ENCODE measurements at regions not wholly inside any gene's neighbourhood (a gene's known extent, or its start where the extent isn't known, plus 50 kb on each side); places are given as distances from the start of the nearest gene placed in this dataset.

DNA sequence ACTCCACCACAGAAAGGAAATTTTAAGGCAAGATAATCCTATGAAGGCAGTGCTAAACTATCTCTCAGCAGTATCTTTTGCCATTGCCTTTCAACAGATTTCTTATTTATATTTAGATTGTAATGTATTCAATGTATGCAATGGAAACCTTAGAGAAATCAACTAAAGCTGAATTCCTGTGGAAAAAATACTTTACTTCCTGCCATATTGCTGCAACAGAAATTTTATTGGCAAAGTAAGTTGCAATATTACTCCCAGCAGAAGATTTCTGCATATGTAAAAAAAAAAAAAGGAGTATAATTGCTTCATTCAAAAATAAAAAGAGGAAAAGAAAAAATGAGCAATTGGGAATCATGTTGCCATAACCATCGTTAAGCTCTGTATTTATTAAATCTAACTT is 454.6 kb upstream of the CD180 start:
- WGBS (ENCODE audit: insufficient coverage, insufficient replicate concordance, low lambda C conversion rate, missing lambda C conversion rate): 39% methylated on average over 1 of the region's 1 CpG
- Histone ChIP-seq H4K20me1 (ENCODE audit: control insufficient read depth, insufficient read depth) (no peaks in the 10 kb centered on the region), H3K4me2 (ENCODE audit: control insufficient read depth, insufficient read depth) (no peak overlapping the region), H3K9ac (ENCODE audit: control insufficient read depth, insufficient read depth, low read length) (no peak overlapping the region), H2AFZ (ENCODE audit: control insufficient read depth, low read depth, low read length) (no peak overlapping the region), H3K9me3 (replicated peaks; ENCODE audit: control insufficient read depth, insufficient read depth, low read length) (no peaks in the 10 kb centered on the region), H3K27me3 (replicated peaks in 1 of 2; ENCODE audit: control insufficient read depth in 2 of 2, insufficient read depth in 2 of 2, low read length in 1 of 2) (no peaks in the 10 kb centered on the region), H3K79me2 (ENCODE audit: control insufficient read depth, insufficient read depth, low read length) (no peaks in the 10 kb centered on the region), H3K27ac (ENCODE audit: control insufficient read depth, insufficient read depth) (no peak overlapping the region), H3K4me1 (ENCODE audit: control insufficient read depth, insufficient read depth, low read length) (no peaks in the 10 kb centered on the region), H3K4me3 (no peak overlapping the region), H3K36me3 (ENCODE audit: control insufficient read depth in 2 of 2, insufficient read depth in 2 of 2, low read length in 1 of 2) (no peaks in the 10 kb centered on the region)
- ChIA-PET POLR2A (no interaction called here), CTCF (interaction anchor here (0.7 kb wide), 1 partner anchor 364 kb away, joined by 3 read pairs; no protein-coding TSS in a partner anchor), SMC1A (ENCODE audit: uncharacterized antibody, unreplicated experiment) (no interaction called here), RAD21 (ENCODE audit: unreplicated experiment) (no interaction called here)
- DNase-seq (ENCODE audit: low read depth, low spot score) (no peak), ATAC-seq (no peak), FAIRE-seq (no peak)
- intact Hi-C loops (cut with micrococcal nuclease; ENCODE audit: unreplicated experiment) (no loop called here), in situ Hi-C loops (cut with MboI) (no loop called here)
- BruUV-seq (replicated peaks): no TSS peak
- TF ChIP-seq, protein P1, sequence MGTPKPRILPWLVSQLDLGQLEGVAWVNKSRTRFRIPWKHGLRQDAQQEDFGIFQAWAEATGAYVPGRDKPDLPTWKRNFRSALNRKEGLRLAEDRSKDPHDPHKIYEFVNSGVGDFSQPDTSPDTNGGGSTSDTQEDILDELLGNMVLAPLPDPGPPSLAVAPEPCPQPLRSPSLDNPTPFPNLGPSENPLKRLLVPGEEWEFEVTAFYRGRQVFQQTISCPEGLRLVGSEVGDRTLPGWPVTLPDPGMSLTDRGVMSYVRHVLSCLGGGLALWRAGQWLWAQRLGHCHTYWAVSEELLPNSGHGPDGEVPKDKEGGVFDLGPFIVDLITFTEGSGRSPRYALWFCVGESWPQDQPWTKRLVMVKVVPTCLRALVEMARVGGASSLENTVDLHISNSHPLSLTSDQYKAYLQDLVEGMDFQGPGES (IDR thresholded peaks at IDR 0.05): no peak
- TF ChIP-seq SMC3 (IDR thresholded peaks at IDR 0.05; ENCODE audit: borderline replicate concordance, low read length) (no peak), KLF5 (IDR thresholded peaks at IDR 0.05; ENCODE audit: partially characterized antibody) (no peak), NFYA (IDR thresholded peaks at IDR 0.05; ENCODE audit: borderline replicate concordance, low read depth, low read length) (no peak), RBBP5 (conservative IDR thresholded peaks at IDR 0.05) (no peak), RELA (IDR thresholded peaks at IDR 0.05; ENCODE audit: borderline replicate concordance, partially characterized antibody) (no peak), POLR2AphosphoS5 (IDR thresholded peaks at IDR 0.05; ENCODE audit: low read length) (no peak), BCL11A (IDR thresholded peaks at IDR 0.05; ENCODE audit: low read depth, low read length) (no peak), SMAD1 (IDR thresholded peaks at IDR 0.05; ENCODE audit: low read depth, partially characterized antibody) (no peak), ESRRA (IDR thresholded peaks at IDR 0.05; ENCODE audit: low read length) (no peak)
- TF ChIP-seq, protein P2, sequence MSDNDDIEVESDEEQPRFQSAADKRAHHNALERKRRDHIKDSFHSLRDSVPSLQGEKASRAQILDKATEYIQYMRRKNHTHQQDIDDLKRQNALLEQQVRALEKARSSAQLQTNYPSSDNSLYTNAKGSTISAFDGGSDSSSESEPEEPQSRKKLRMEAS (IDR thresholded peaks at IDR 0.05; ENCODE audit: low read depth, low read length): no peak
- TF ChIP-seq, protein P3, sequence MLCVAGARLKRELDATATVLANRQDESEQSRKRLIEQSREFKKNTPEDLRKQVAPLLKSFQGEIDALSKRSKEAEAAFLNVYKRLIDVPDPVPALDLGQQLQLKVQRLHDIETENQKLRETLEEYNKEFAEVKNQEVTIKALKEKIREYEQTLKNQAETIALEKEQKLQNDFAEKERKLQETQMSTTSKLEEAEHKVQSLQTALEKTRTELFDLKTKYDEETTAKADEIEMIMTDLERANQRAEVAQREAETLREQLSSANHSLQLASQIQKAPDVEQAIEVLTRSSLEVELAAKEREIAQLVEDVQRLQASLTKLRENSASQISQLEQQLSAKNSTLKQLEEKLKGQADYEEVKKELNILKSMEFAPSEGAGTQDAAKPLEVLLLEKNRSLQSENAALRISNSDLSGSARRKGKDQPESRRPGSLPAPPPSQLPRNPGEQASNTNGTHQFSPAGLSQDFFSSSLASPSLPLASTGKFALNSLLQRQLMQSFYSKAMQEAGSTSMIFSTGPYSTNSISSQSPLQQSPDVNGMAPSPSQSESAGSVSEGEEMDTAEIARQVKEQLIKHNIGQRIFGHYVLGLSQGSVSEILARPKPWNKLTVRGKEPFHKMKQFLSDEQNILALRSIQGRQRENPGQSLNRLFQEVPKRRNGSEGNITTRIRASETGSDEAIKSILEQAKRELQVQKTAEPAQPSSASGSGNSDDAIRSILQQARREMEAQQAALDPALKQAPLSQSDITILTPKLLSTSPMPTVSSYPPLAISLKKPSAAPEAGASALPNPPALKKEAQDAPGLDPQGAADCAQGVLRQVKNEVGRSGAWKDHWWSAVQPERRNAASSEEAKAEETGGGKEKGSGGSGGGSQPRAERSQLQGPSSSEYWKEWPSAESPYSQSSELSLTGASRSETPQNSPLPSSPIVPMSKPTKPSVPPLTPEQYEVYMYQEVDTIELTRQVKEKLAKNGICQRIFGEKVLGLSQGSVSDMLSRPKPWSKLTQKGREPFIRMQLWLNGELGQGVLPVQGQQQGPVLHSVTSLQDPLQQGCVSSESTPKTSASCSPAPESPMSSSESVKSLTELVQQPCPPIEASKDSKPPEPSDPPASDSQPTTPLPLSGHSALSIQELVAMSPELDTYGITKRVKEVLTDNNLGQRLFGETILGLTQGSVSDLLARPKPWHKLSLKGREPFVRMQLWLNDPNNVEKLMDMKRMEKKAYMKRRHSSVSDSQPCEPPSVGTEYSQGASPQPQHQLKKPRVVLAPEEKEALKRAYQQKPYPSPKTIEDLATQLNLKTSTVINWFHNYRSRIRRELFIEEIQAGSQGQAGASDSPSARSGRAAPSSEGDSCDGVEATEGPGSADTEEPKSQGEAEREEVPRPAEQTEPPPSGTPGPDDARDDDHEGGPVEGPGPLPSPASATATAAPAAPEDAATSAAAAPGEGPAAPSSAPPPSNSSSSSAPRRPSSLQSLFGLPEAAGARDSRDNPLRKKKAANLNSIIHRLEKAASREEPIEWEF (IDR thresholded peaks at IDR 0.05; ENCODE audit: insufficient replicate concordance, low read depth, low read length): no peak
